GM19035 (cell line): ENCODE measurements at regions not wholly inside any gene's neighbourhood (a gene's known extent, or its start where the extent isn't known, plus 50 kb on each side); places are given as distances from the start of the nearest gene placed in this dataset.

Source experiments
- ATAC-seq: cut with Tn5 transposase; IDR thresholded peaks from one replicate; pipeline ENCODE4 v1.9.1; 2021; ENCODE audit not compliant: unreplicated experiment

GRCh38 chr6:21844120-21844917 lies 250.8 kb downstream of the SOX4 start:
- no peak for ATAC-seq

DNA sequence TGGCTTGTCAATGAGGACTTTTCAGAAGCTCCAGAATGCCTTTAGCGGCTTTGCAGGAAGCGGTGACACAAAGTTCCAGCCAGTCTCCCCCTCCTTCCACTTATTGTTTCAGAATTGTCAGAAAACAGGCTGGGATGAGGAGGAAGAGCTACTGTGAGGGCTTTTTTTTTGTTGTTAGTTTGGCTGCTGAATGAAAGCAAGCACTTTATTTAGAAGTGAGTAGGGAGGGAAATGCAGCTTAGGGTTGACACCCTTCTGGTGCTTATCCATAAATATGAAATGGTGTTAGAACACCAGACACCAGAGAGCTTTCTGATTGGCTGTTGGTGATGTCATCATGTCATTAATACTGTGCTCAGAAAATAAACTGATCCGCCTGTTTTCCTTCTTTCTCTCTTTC lies 251.5 kb downstream of the SOX4 start:
- no peak for ATAC-seq

GRCh38 chr6:21845439-21846140 lies 252.0 kb downstream of the SOX4 start:
- no peak for ATAC-seq

- ATAC-seq: no peak
Observed at GRCh38 chr6:21846541-21847451, 253.2 kb downstream of the SOX4 start.

- no peak for ATAC-seq
Observed at GRCh38 chr6:21847711-21848480, 254.3 kb downstream of the SOX4 start.

- no peak for ATAC-seq
Observed at GRCh38 chr6:21850691-21851090, 257.1 kb downstream of the SOX4 start.

DNA sequence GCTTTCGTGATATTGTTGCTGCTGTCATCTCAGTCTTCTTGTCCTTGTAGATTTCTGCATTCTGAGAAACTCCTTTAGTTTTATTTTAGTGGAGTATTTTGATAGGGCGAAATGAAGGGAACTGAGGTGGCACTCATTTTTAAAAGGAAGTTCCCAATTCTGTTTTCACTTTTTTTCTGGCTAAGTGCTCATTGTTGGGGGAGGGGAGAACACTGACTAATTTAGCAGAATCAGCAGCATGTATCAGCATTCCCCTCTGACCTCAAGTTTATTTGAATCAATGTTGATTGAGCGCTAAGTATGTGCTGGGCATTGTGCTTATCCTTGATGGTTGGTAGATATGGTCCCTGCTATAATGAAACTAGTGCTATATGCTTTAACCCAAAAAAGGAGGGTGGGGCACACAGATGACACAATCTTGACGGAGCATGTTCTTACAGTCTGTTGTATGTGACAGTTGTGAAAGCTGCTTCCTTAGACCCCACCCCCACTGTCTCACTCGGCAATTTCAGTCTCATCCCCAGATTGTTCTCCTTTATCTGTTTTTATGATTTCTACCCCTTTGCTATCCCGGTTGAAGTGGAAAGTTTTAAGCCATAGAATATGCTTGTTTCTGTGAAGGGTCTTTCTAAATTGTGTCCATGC lies 262.4 kb downstream of the SOX4 start:
- no peak for ATAC-seq

- ATAC-seq: no peak
Observed at GRCh38 chr6:21856456-21856825, 262.9 kb downstream of the SOX4 start.

DNA sequence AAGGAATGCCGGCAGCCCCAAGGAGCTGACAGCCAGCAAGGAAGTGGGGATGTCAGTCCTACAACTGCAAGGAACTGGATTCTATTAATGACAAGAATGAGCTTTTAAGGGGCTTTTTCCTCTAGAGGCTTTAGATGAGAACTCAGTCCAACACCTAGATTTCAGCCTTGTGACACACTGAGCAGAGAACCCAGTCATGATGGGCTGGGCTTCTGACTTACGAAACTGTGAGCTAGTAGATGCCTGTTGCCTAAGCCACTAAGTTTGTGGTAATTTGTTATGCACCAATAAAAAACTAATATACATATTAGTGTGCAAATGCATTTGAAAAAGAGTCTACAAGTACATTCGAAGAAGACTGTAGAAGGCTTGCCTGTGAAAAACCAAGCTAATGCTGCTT lies 263.3 kb downstream of the SOX4 start:
- ATAC-seq: no peak

- no peak for ATAC-seq
Observed at GRCh38 chr6:21858076-21858475, 264.5 kb downstream of the SOX4 start.

DNA sequence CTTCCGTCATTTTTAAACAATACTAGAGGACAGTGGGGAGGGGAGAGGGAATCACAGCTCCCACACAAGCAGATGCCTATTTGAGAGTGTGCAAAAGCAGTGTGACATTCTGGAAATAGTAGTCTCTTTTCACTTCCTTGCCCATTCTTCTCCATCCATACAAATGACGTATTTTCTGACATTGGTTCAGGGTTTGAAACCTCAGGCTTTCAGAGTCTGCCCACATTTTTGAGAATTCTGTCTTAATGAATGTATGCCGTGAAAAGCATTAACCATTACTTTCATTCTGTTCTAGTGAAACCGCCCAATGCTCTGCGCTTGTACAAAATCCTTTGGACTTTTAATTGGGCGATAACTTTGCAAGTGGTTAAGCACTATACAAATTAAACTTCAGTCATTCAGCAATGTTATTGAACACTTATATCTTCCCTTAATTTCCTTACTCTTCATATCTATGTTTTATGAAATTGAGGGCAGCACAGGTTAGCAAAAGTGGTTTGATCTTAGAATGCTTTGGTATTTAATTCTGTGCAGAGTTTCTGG lies 265.7 kb downstream of the SOX4 start:
- ATAC-seq: no peak

DNA sequence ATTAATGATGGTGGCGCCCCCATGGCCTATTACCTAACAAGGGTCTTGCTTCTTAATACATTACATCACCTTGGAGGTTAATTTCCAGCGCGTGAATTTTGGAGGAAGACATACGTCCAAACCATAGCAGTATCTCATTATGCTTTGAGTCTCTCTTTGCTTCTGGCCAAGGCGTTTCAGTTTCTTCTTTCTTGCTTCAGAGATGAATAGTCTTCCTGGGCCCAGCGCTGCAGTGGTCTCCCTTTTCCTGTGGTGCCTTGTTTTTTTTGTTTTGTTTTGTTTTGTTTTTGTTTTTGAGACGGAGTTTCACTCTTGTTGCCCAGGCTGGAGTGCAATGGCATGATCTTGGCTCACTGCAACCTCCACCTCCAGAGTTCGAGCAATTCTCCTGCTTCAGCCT lies 268.4 kb downstream of the SOX4 start:
- ATAC-seq: no peak

GRCh38 chr6:21864206-21864605 lies 270.7 kb downstream of the SOX4 start:
- ATAC-seq: no peak

DNA sequence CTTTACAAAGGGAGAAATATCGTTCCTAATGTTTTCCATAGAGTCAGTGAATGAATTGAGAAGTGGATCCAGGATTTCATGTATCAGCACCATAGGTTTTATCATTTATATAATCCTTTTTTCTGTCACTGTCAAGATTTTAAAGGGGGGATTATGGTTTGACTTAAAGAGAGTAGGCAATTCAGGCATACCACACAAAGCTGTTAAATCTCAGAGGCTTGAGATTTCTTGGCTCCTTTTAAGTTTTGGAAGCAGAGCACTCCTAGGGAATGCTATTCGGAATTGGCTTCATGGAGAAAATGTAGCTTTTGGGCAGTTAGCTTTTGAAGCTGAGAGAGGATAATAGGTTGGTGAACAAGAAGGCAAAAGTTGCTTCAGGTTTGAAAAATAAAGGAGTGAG lies 274.7 kb downstream of the SOX4 start:
- ATAC-seq: no peak

GRCh38 chr6:21869085-21869771 lies 275.7 kb downstream of the SOX4 start:
- ATAC-seq: no peak

- no peak for ATAC-seq
Observed at GRCh38 chr6:21870076-21870730, 276.7 kb downstream of the SOX4 start.

- no peak for ATAC-seq
Observed at GRCh38 chr6:21871831-21872230, 278.3 kb downstream of the SOX4 start.

DNA sequence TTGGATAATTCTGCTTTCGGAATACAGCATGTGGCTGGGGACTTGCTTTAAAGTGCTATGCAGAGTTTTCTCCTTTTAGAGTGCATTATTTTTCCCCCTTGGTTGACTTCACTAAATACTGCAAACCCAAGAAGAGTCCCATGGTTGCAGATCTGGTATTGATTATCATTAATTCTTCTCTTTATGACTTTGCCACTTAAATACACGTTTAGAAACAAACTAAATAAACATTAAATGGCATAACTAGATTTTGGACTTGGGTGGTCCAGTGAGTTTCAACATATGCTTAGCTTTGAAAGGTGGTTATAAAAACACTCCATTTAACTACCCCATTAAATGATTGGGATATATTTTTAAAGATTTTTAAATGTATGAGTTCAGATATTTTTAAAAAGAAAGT lies 279.2 kb downstream of the SOX4 start:
- ATAC-seq: no peak

- ATAC-seq: no peak
Observed at GRCh38 chr6:21873562-21873961, 280.0 kb downstream of the SOX4 start.
